ENCODE measurements at regions not wholly inside any gene's neighbourhood (a gene's known extent, or its start where the extent isn't known, plus 50 kb on each side); places are given as distances from the start of the nearest gene placed in this dataset.
A peak's percentile ranks its signal among the peaks of the same experiment; 100 is the strongest.

GRCh38 chr10:29925771-29926692 is 133.4 kb downstream of the JCAD start:
- no peak for DNase-seq (ENCODE audit: low read depth)

GRCh38 chr10:29924436-29924835 is 134.9 kb downstream of the JCAD start:
- DNase-seq (ENCODE audit: low read depth), result no peak

GRCh38 chr10:29923416-29923965 is 135.9 kb downstream of the JCAD start:
- DNase-seq (ENCODE audit: low read depth), result no peak

- DNase-seq (ENCODE audit: low read depth), result no peak
Measured at GRCh38 chr10:29922892-29923291, 136.5 kb downstream of the JCAD start.

GRCh38 chr10:29922226-29922625 is 137.2 kb downstream of the JCAD start:
- no peak for DNase-seq (ENCODE audit: low read depth)

- no peak for DNase-seq (ENCODE audit: low read depth)
Measured at GRCh38 chr10:29921071-29921446, 138.3 kb downstream of the JCAD start.

GRCh38 chr10:29920408-29921070 is 138.8 kb downstream of the JCAD start:
- no peak for DNase-seq (ENCODE audit: low read depth)

GRCh38 chr10:29918623-29919400 is 140.6 kb downstream of the JCAD start:
- no peak for DNase-seq (ENCODE audit: low read depth)

- DNase-seq (ENCODE audit: low read depth), result no peak
Measured at GRCh38 chr10:29917311-29917710, 142.1 kb downstream of the JCAD start.

- no peak for DNase-seq (ENCODE audit: low read depth)
Measured at GRCh38 chr10:29916669-29917068, 142.7 kb downstream of the JCAD start.

- no peak for DNase-seq (ENCODE audit: low read depth)
Measured at GRCh38 chr10:29914986-29915785, 144.2 kb downstream of the JCAD start.

- no peak for DNase-seq (ENCODE audit: low read depth)
Measured at GRCh38 chr10:29908962-29909361, 150.4 kb downstream of the JCAD start.

GRCh38 chr10:29900865-29901264 is 158.5 kb downstream of the JCAD start:
- DNase-seq (ENCODE audit: low read depth), result no peak

GRCh38 chr10:29897999-29898716 is 161.2 kb downstream of the JCAD start:
- DNase-seq (ENCODE audit: low read depth), result no peak

GRCh38 chr10:29897430-29897829 is 162.0 kb downstream of the JCAD start:
- no peak for DNase-seq (ENCODE audit: low read depth)

GRCh38 chr10:29896053-29896452 is 163.3 kb downstream of the JCAD start:
- peak; percentile 17 for DNase-seq (ENCODE audit: low read depth)

GRCh38 chr10:29895456-29895855 is 163.9 kb downstream of the JCAD start:
- DNase-seq (ENCODE audit: low read depth), result peak; percentile 96

- DNase-seq (ENCODE audit: low read depth), result no peak
Measured at GRCh38 chr10:29888321-29888720, 171.1 kb downstream of the JCAD start.

- DNase-seq (ENCODE audit: low read depth), result no peak
Measured at GRCh38 chr10:29886299-29886698, 173.1 kb downstream of the JCAD start.

GRCh38 chr10:29883231-29883630 is 176.2 kb downstream of the JCAD start:
- DNase-seq (ENCODE audit: low read depth), result no peak

- no peak for DNase-seq (ENCODE audit: low read depth)
Measured at GRCh38 chr10:29882766-29883165, 176.6 kb downstream of the JCAD start.
